NCI-H524 (cell line): ENCODE measurements at regions not wholly inside any gene's neighbourhood (a gene's known extent, or its start where the extent isn't known, plus 50 kb on each side); places are given as distances from the start of the nearest gene placed in this dataset.
"Not testable (repeated sequence)": the region's sequence is repeated elsewhere in the genome, so short reads cannot be mapped to it uniquely, and the experiment has no call there.

Experiments used
- DNase-seq, 2 experiments: peaks; one replicate each; lab custom pipeline; 2025; lab: John Stamatoyannopoulos, UW

- no peak for DNase-seq
Measured at GRCh38 chr1:29684141-29684540, 447.8 kb downstream of the PTPRU start.

GRCh38 chr1:29683472-29683871 is 447.1 kb downstream of the PTPRU start:
- peak in 1 of 2 experiments; percentile 22 for DNase-seq

GRCh38 chr1:29682919-29683295 is 446.6 kb downstream of the PTPRU start:
- no peak for DNase-seq

- DNase-seq, result peak; percentile 44 to 76
Measured at GRCh38 chr1:29682171-29682918, 446.0 kb downstream of the PTPRU start.

GRCh38 chr1:29681416-29681815 is 445.1 kb downstream of the PTPRU start:
- DNase-seq, result not testable (repeated sequence)

GRCh38 chr1:29679828-29680558 is 443.7 kb downstream of the PTPRU start:
- no peak for DNase-seq

GRCh38 chr1:29679316-29679715 is 443.0 kb downstream of the PTPRU start:
- DNase-seq, result no peak

- DNase-seq, result peak; percentile 32 to 68
Measured at GRCh38 chr1:29677028-29678024, 441.0 kb downstream of the PTPRU start.

GRCh38 chr1:29676496-29676895 is 440.2 kb downstream of the PTPRU start:
- no peak for DNase-seq

- peak in 1 of 2 experiments; percentile 35 for DNase-seq
Measured at GRCh38 chr1:29675481-29676263, 439.4 kb downstream of the PTPRU start.

- no peak for DNase-seq
Measured at GRCh38 chr1:29674627-29675326, 438.5 kb downstream of the PTPRU start.

GRCh38 chr1:29673669-29674626 is 437.6 kb downstream of the PTPRU start:
- DNase-seq, result no peak

- DNase-seq, result no peak
Measured at GRCh38 chr1:29673228-29673500, 436.8 kb downstream of the PTPRU start.

- peak; percentile 22 to 64 for DNase-seq
Measured at GRCh38 chr1:29672416-29673227, 436.3 kb downstream of the PTPRU start.

GRCh38 chr1:29671446-29672356 is 435.4 kb downstream of the PTPRU start:
- no peak for DNase-seq

GRCh38 chr1:29670752-29671151 is 434.4 kb downstream of the PTPRU start:
- DNase-seq, result no peak

- DNase-seq, result no peak
Measured at GRCh38 chr1:29669912-29670311, 433.6 kb downstream of the PTPRU start.
